Aorta (tissue), 5 donors: ENCODE measurements at regions not wholly inside any gene's neighbourhood (a gene's known extent, or its start where the extent isn't known, plus 50 kb on each side); places are given as distances from the start of the nearest gene placed in this dataset.

Source experiments
- ATAC-seq: fragments of 200-7000 bp; cut with Tn5 transposase; one replicate; pipeline ENCODE4 v1.9.1; 2022; ENCODE audit warnings: moderate library complexity; ENCODE audit not compliant: low FRiP score
- DNase-seq, 2 donors: peaks; one replicate each; pipeline ENCODE4 v3.0.0-alpha.2; 2020
- H3K27ac ChIP-seq, 2 donors: one replicate each; pipeline ENCODE4 v1.5.1; 2013; ENCODE audit warnings: low read length in 2 of 2, mild to moderate bottlenecking in 2 of 2, moderate library complexity in 2 of 2, control low read depth in 1 of 2, inconsistent platforms in 1 of 2, low read depth in 1 of 2
- H3K27me3 ChIP-seq, 2 donors: one replicate each; pipeline ENCODE4 v1.6.1; 2013; ENCODE audit warnings: control low read depth in 1 of 2, low read length in 1 of 2, mild to moderate bottlenecking in 1 of 2, moderate library complexity in 1 of 2; ENCODE audit not compliant: insufficient read depth in 2 of 2, control insufficient read depth in 1 of 2
- H3K36me3 ChIP-seq, 2 donors: one replicate each; pipeline ENCODE4 v1.6.1; 2013; ENCODE audit warnings: control low read depth in 1 of 2, low read length in 1 of 2, mild to moderate bottlenecking in 1 of 2; ENCODE audit not compliant: insufficient read depth in 2 of 2, control insufficient read depth in 1 of 2
- H3K4me1 ChIP-seq, 2 donors: one replicate each; pipeline ENCODE4 v1.6.1; 2013; ENCODE audit warnings: low read length in 2 of 2, control low read depth in 1 of 2, mild to moderate bottlenecking in 1 of 2, moderate library complexity in 1 of 2; ENCODE audit not compliant: insufficient read depth in 2 of 2, control insufficient read depth in 1 of 2
- H3K4me3 ChIP-seq, 2 donors: one replicate each; pipeline ENCODE4 v1.5.1; 2013; ENCODE audit warnings: low read length in 2 of 2, control low read depth in 1 of 2, mild to moderate bottlenecking in 1 of 2
- H3K9me3 ChIP-seq: one replicate; pipeline ENCODE4 v1.6.1; 2013; ENCODE audit warnings: mild to moderate bottlenecking, low read length; ENCODE audit not compliant: control insufficient read depth
- WGBS, 2 donors: extraction: QIAGEN DNeasy Blood & Tissue Kit; methylation state at CpG; one replicate each; pipeline ENCODE4 v1.1.7; 2013; 5-methylcytosine and 5-hydroxymethylcytosine counted together
- intact Hi-C, 2 donors: fragments of 100-400 bp; cut with DNase I; formaldehyde crosslinking; loops; one replicate each; pipeline versions ENCODE4 v1.14.2 to v1.15.0; 2022
- donor health status: healthy with polysubstance abuse.
- donor health status: Bipolar disorder and iron deficiency.
- donor health status: DM: no; HTN: no; CAD: no.
- donor health status: DM: no; HTN: no; CAD: no.
- donor health status: DM: yes; HTN: yes; CAD: no.

DNA sequence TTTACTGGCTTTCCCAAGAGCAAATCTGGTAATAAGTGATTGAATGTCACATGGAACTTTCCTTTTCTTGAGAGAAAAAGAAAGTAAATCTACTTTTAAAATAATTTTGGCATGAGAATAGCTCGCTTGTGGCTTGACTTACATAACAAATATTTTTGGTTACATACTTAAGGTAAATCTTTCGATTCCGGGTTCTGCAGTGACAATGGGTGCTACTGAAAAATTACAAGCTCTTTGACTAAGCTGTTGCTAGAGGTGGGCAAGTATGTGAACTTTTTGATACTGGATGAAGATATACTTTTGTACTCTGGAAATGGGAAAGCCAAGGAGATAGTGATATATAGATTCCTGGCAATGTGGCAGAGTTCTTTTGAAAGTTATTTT is 51.9 kb upstream of the OTOL1 start:
- WGBS, 2 donors, result 12 to 30% methylated on average over 3 of the region's 3 CpGs
- intact Hi-C loops, result no loop called here
- ATAC-seq (no peak), DNase-seq (no peak)
- H3K27ac ChIP-seq, result no peak overlapping the region
- no peak overlapping the region for H3K4me3 ChIP-seq
- H3K27me3 ChIP-seq, result no peaks in the 10 kb centered on the region
- no peaks in the 10 kb centered on the region for H3K9me3 ChIP-seq
- no peaks in the 10 kb centered on the region for H3K4me1 ChIP-seq
- H3K36me3 ChIP-seq, result no peaks in the 10 kb centered on the region

- Histone ChIP-seq H3K27ac (no peak overlapping the region), H3K4me1 (no peaks in the 10 kb centered on the region), H3K27me3 (no peaks in the 10 kb centered on the region), H3K36me3 (no peaks in the 10 kb centered on the region), H3K9me3 (no peaks in the 10 kb centered on the region), H3K4me3 (no peak overlapping the region)
- ATAC-seq, result no peak
- DNase-seq, result no peak
- WGBS, 2 donors, result 43 to 51% methylated on average over 4 of the region's 4 CpGs
- intact Hi-C loops, result no loop called here
These were observed 52.5 kb upstream of the OTOL1 start for GRCh38 chr3:161443921-161444693.

DNA sequence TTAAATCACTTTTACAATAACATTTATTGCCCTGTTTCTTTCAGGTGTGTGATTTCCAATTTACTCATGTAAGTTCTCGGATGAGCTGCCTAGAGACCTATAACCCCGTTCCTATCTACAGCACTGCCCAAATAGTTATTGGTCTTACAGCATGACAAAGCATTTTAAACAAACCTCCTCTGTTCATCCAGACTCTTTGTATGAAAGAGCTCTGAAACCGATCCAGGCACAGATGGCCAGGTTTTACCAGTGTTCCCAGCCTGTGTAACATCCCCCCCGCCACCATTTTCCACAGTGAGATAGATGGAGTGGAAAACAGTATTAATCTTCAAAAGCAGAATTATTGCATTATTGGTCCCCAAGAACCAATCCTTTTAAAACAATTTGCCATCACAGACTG is 59.0 kb upstream of the SPTSSB start:
- intact Hi-C loops, result no loop called here
- Histone ChIP-seq H3K36me3 (no peaks in the 10 kb centered on the region), H3K27me3 (peaks cover 0 to 2% of the 10 kb centered on the region in 2 donors), H3K27ac (no peak overlapping the region), H3K4me3 (no peak overlapping the region), H3K4me1 (no peaks in the 10 kb centered on the region), H3K9me3 (peaks cover 1% of the 10 kb centered on the region)
- ATAC-seq, result no peak
- DNase-seq, result no peak
- WGBS, 2 donors, result 89 to 92% methylated on average over 4 of the region's 4 CpGs

DNA sequence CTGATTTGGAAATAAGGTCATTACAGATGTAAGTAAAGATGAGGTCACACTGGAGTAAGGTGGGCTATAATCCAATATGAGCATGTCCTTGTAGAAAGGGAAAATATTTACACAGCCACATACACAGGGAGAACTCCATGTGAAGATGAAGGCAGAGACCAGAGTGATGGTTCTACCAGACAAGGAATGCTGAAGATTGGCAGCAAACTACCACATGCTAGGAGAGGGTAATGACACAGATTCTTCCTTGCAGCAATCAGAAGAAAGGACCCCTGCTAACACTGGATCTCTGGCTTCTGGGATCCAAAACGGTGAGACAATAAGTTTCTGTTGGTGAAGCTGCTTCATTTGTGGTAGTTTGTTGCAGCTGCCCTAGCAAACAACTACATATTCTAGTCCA is 56.0 kb upstream of the SPTSSB start:
- Histone ChIP-seq H3K4me3 (no peak overlapping the region), H3K27ac (no peak overlapping the region), H3K27me3 (no peaks in the 10 kb centered on the region), H3K4me1 (no peaks in the 10 kb centered on the region), H3K36me3 (no peaks in the 10 kb centered on the region), H3K9me3 (no peaks in the 10 kb centered on the region)
- ATAC-seq (no peak), DNase-seq (no peak)
- intact Hi-C loops, result loop anchor here in 1 of 2 donors (10.0 kb wide), 1 partner anchor 723 kb away; no protein-coding TSS in a partner anchor
- 34 to 43% methylated on average over 1 of the region's 1 CpG for WGBS, 2 donors

DNA sequence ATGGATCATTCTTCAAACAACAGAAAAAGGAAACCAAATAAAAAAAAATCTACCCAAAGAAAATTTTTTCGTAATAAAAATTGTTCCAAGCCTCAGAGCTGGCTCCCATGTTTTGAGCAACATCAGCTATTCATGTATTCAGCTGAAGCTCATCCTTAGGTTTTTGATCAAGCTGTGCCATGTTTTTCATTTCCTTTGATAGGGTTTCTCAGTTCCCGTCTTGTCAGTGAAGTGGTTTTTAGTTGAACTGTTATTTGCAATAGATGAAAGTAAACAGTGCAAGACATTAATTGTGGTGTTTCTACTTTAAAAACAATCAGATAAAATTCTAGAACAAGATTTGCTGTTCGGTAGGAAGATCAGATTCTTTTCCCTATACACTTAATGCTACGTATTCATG is 55.4 kb upstream of the SPTSSB start:
- intact Hi-C loops, result loop anchor here in 1 of 2 donors (10.0 kb wide), 1 partner anchor 722 kb away; no protein-coding TSS in a partner anchor
- H3K4me1 ChIP-seq, result no peaks in the 10 kb centered on the region
- WGBS, 2 donors, result 74 to 78% methylated on average over 4 of the region's 4 CpGs

DNA sequence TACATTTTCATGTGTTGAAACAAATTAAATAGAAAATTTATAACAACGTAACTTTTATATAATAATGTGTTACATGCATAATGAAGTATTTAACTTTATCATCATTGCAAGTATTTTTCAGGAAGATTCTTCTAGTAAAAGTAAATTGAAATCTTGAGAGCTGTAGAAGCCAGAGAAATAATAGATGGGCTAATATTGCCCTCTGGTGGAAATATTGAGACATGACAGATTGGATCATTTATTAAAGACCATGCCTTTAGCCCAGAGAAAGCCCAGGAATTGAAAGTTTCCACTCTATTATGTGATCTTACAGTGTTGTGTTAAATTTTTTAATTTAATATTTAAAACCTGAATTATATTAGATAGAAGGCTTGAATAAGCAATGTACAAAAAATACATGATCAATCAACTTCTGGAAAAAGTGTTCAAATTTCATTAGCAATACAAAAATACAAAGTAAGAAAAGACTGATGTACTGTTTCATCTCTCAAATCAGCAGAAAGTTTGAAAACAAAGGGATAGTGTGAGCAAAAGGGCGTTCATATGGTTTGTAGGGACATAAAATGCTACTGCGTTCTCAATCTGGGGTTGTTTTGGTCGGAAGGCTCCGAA is 52.7 kb upstream of the SPTSSB start:
- H3K36me3 ChIP-seq, result no peaks in the 10 kb centered on the region
- WGBS, 2 donors, result 56 to 59% methylated on average over 5 of the region's 5 CpGs
- H3K27ac ChIP-seq, result no peak overlapping the region
- ATAC-seq (no peak), DNase-seq (no peak)
- no peak overlapping the region for H3K4me3 ChIP-seq
- intact Hi-C loops, result loop anchor here (2.0 to 10.0 kb wide), 3 partner anchors 149 to 719 kb away; no protein-coding TSS in a partner anchor
- no peaks in the 10 kb centered on the region for H3K9me3 ChIP-seq
- H3K4me1 ChIP-seq, result no peaks in the 10 kb centered on the region
- H3K27me3 ChIP-seq, result no peaks in the 10 kb centered on the region

More for the DNA sequence above, 55.4 kb upstream of the SPTSSB start:
- no peak for DNase-seq
- ATAC-seq, result no peak
- Histone ChIP-seq H3K27me3 (no peaks in the 10 kb centered on the region), H3K27ac (no peak overlapping the region), H3K9me3 (no peaks in the 10 kb centered on the region), H3K36me3 (no peaks in the 10 kb centered on the region), H3K4me3 (no peak overlapping the region)

- WGBS, 2 donors, result 93 to 95% methylated on average over 2 of the region's 2 CpGs
- DNase-seq (no peak), ATAC-seq (no peak)
- Histone ChIP-seq H3K27ac (no peak overlapping the region), H3K9me3 (no peaks in the 10 kb centered on the region), H3K4me1 (no peaks in the 10 kb centered on the region), H3K36me3 (no peaks in the 10 kb centered on the region), H3K4me3 (no peak overlapping the region), H3K27me3 (no peaks in the 10 kb centered on the region)
- intact Hi-C loops, result loop anchor here in 1 of 2 donors (2.0 to 10.0 kb wide), 2 partner anchors 147 to 717 kb away; no protein-coding TSS in a partner anchor
These were observed 50.9 kb upstream of the SPTSSB start for GRCh38 chr3:161422171-161422700.
